Left renal cortex interstitium (tissue), 4 donors: ENCODE measurements at regions not wholly inside any gene's neighbourhood (a gene's known extent, or its start where the extent isn't known, plus 50 kb on each side); places are given as distances from the start of the nearest gene placed in this dataset.

ENCODE experiments used
- DNase-seq, 4 donors: peaks; one replicate each; pipeline ENCODE4 v3.0.0-alpha.2; 2013; ENCODE audit warnings: low read depth in 4 of 4, low spot score in 2 of 4, missing footprints in 1 of 4

GRCh38 chr3:30457081-30457480, 149.3 kb upstream of the TGFBR2 start:
- DNase-seq = no peak

- no peak for DNase-seq
Observed at GRCh38 chr3:30457726-30458125, 148.7 kb upstream of the TGFBR2 start.

- no peak for DNase-seq
Observed at GRCh38 chr3:30458376-30459171, 147.8 kb upstream of the TGFBR2 start.

GRCh38 chr3:30461311-30461710, 145.1 kb upstream of the TGFBR2 start:
- DNase-seq = no peak

- no peak for DNase-seq
Observed at GRCh38 chr3:30462721-30463470, 143.5 kb upstream of the TGFBR2 start.

- no peak for DNase-seq
Observed at GRCh38 chr3:30464381-30464780, 142.0 kb upstream of the TGFBR2 start.

GRCh38 chr3:30465454-30465853, 140.9 kb upstream of the TGFBR2 start:
- DNase-seq = no peak

GRCh38 chr3:30467596-30468238, 138.7 kb upstream of the TGFBR2 start:
- DNase-seq = no peak

GRCh38 chr3:30469133-30469532, 137.3 kb upstream of the TGFBR2 start:
- no peak for DNase-seq

GRCh38 chr3:30470496-30470895, 135.9 kb upstream of the TGFBR2 start:
- no peak for DNase-seq

GRCh38 chr3:30471066-30471465, 135.3 kb upstream of the TGFBR2 start:
- no peak for DNase-seq

GRCh38 chr3:30471796-30472489, 134.5 kb upstream of the TGFBR2 start:
- DNase-seq = no peak

GRCh38 chr3:30473374-30474051, 132.9 kb upstream of the TGFBR2 start:
- DNase-seq = no peak

GRCh38 chr3:30474371-30474770, 132.0 kb upstream of the TGFBR2 start:
- DNase-seq = no peak

- DNase-seq = no peak
Observed at GRCh38 chr3:30475038-30475808, 131.2 kb upstream of the TGFBR2 start.

- DNase-seq = no peak
Observed at GRCh38 chr3:30475809-30476178, 130.6 kb upstream of the TGFBR2 start.

GRCh38 chr3:30476368-30477084, 129.9 kb upstream of the TGFBR2 start:
- no peak for DNase-seq

- no peak for DNase-seq
Observed at GRCh38 chr3:30477149-30477921, 129.1 kb upstream of the TGFBR2 start.
